HEK293 (cell line): ENCODE measurements at regions not wholly inside any gene's neighbourhood (a gene's known extent, or its start where the extent isn't known, plus 50 kb on each side); places are given as distances from the start of the nearest gene placed in this dataset.

Experiments
- CTCF ChIA-PET: fragments of 350-600 bp; formaldehyde crosslinking; extraction: SDS; loops from one replicate; lab custom pipeline; 2021; ENCODE audit warnings: antibody characterized with exemption; lab: Yijun Ruan, JAX
- POLR2A ChIA-PET: fragments of 300-600 bp; formaldehyde crosslinking; extraction: SDS; loops from one replicate; lab custom pipeline; 2020; ENCODE audit warnings: antibody characterized with exemption, inconsistent platforms; lab: Yijun Ruan, JAX
- H3K27ac ChIP-seq: fragments of 200-500 bp; sonication (Bioruptor generic); 2 replicates; pipeline ENCODE4 v1.5.1; 2014; ENCODE audit warnings: low read depth, low read length, control low read depth, inconsistent platforms; ENCODE audit errors: extremely low read depth
- H3K36me3 ChIP-seq, 2 experiments: fragments of 200-500 bp in 1 of 2; sonication (Bioruptor generic) in 1 of 2; 1 replicate in 1 of 2; 2 replicates in 1 of 2; pipeline ENCODE4 v1.5.1; 2014 to 2017; ENCODE audit warnings: inconsistent platforms in 2 of 2, low read length in 2 of 2; ENCODE audit not compliant: control insufficient read depth in 2 of 2, insufficient read depth in 1 of 2
- H3K4me1 ChIP-seq: fragments of 200-500 bp; sonication (Bioruptor generic); 2 replicates; pipeline ENCODE4 v1.5.1; 2014; ENCODE audit warnings: mild to moderate bottlenecking, low read length, inconsistent platforms; ENCODE audit not compliant: control insufficient read depth, insufficient read depth
- H3K4me3 ChIP-seq: 2 replicates; pipeline ENCODE4 v1.5.1; 2011; ENCODE audit warnings: low read depth, mild to moderate bottlenecking, control low read depth, low read length, moderate library complexity
- H3K9me3 ChIP-seq: fragments of 200-500 bp; sonication (Bioruptor generic); 2 replicates; pipeline ENCODE4 v1.5.1; 2014; ENCODE audit warnings: low read depth, low read length, inconsistent platforms; ENCODE audit not compliant: control insufficient read depth, insufficient read depth
- ATF2 ChIP-seq: fragments of 450-650 bp; formaldehyde crosslinking; IDR thresholded peaks from 2 replicates; pipeline ENCODE4 v1.5.1; 2016; ENCODE audit warnings: missing biosample characterization, missing genetic modification characterization, low read depth
- OSR2 ChIP-seq: fragments of 450-650 bp; formaldehyde crosslinking; IDR thresholded peaks from 2 replicates; pipeline ENCODE4 v1.5.1; 2016; ENCODE audit warnings: missing biosample characterization, missing genetic modification characterization
- PBX3 ChIP-seq: sonication (generic); formaldehyde crosslinking; IDR thresholded peaks from 2 replicates; pipeline ENCODE4 v1.8.1; 2022; ENCODE audit warnings: mild to moderate bottlenecking, moderate library complexity, missing genetic modification reagents
- SCRT1 ChIP-seq: fragments of 450-650 bp; formaldehyde crosslinking; IDR thresholded peaks from 2 replicates; pipeline ENCODE4 v1.5.1; 2016; ENCODE audit warnings: missing biosample characterization, missing genetic modification characterization, borderline replicate concordance
- TCF7L2 ChIP-seq: IDR thresholded peaks from 2 replicates; pipeline ENCODE4 v1.6.1; 2011; ENCODE audit warnings: low read depth, mild to moderate bottlenecking, inconsistent platforms, low read length, moderate library complexity, borderline replicate concordance
- ZNF248 ChIP-seq: fragments of 450-650 bp; formaldehyde crosslinking; IDR thresholded peaks from 2 replicates; pipeline ENCODE4 v1.5.1; 2017; ENCODE audit warnings: missing biosample characterization, missing genetic modification characterization
- ZNF324 ChIP-seq: fragments of 450-650 bp; formaldehyde crosslinking; IDR thresholded peaks from 2 replicates; pipeline ENCODE4 v1.5.1; 2016; ENCODE audit warnings: missing biosample characterization, missing genetic modification characterization
- ZNF391 ChIP-seq: fragments of 450-650 bp; formaldehyde crosslinking; IDR thresholded peaks from 2 replicates; pipeline ENCODE4 v1.5.1; 2016; ENCODE audit warnings: low read depth, missing biosample characterization, missing genetic modification characterization, borderline replicate concordance
- ZNF426 ChIP-seq: fragments of 450-650 bp; formaldehyde crosslinking; IDR thresholded peaks from 2 replicates; pipeline ENCODE4 v1.5.1; 2017; ENCODE audit warnings: missing biosample characterization, missing genetic modification characterization, mild to moderate bottlenecking, inconsistent platforms, moderate library complexity
- ZNF473 ChIP-seq: fragments of 450-650 bp; formaldehyde crosslinking; IDR thresholded peaks from 2 replicates; pipeline ENCODE4 v1.5.1; 2017; ENCODE audit warnings: missing biosample characterization, missing genetic modification characterization
- ZNF610 ChIP-seq: fragments of 450-650 bp; formaldehyde crosslinking; IDR thresholded peaks from 2 replicates; pipeline ENCODE4 v1.5.1; 2016; ENCODE audit warnings: missing biosample characterization, missing genetic modification characterization, borderline replicate concordance
- ZNF677 ChIP-seq: fragments of 450-650 bp; IDR thresholded peaks from 2 replicates; pipeline ENCODE4 v1.5.0; 2018; ENCODE audit warnings: missing biosample characterization, mild to moderate bottlenecking, missing genetic modification characterization, moderate library complexity
- ZNF791 ChIP-seq: fragments of 450-650 bp; formaldehyde crosslinking; IDR thresholded peaks from 2 replicates; pipeline ENCODE4 v1.5.1; 2016; ENCODE audit warnings: missing biosample characterization, missing genetic modification characterization
- ZNF792 ChIP-seq: fragments of 450-650 bp; formaldehyde crosslinking; IDR thresholded peaks from 2 replicates; pipeline ENCODE4 v1.5.1; 2016; ENCODE audit warnings: missing biosample characterization, missing genetic modification characterization
- ZNF830 ChIP-seq: fragments of 450-650 bp; IDR thresholded peaks from 2 replicates; pipeline ENCODE4 v1.5.0; 2018; ENCODE audit warnings: missing biosample characterization, missing genetic modification characterization, low read depth, mild to moderate bottlenecking, moderate library complexity
- ZSCAN18 ChIP-seq: fragments of 450-650 bp; formaldehyde crosslinking; IDR thresholded peaks from 2 replicates; pipeline ENCODE4 v1.5.1; 2016; ENCODE audit warnings: missing biosample characterization, missing genetic modification characterization
- TF ChIP-seq, protein P1 (sequence below): fragments of 450-650 bp; formaldehyde crosslinking; IDR thresholded peaks from 2 replicates; pipeline ENCODE4 v1.5.1; 2017; ENCODE audit warnings: missing biosample characterization, mild to moderate bottlenecking, missing genetic modification characterization, moderate library complexity
- TF ChIP-seq, protein P2 (sequence below): fragments of 450-650 bp; formaldehyde crosslinking; IDR thresholded peaks from 2 replicates; pipeline ENCODE4 v1.5.1; 2017; ENCODE audit warnings: missing biosample characterization, missing genetic modification characterization
- TF ChIP-seq, protein P3 (sequence below): fragments of 450-650 bp; formaldehyde crosslinking; IDR thresholded peaks from 2 replicates; pipeline ENCODE4 v1.5.1; 2016; ENCODE audit warnings: missing biosample characterization, missing genetic modification characterization

DNA sequence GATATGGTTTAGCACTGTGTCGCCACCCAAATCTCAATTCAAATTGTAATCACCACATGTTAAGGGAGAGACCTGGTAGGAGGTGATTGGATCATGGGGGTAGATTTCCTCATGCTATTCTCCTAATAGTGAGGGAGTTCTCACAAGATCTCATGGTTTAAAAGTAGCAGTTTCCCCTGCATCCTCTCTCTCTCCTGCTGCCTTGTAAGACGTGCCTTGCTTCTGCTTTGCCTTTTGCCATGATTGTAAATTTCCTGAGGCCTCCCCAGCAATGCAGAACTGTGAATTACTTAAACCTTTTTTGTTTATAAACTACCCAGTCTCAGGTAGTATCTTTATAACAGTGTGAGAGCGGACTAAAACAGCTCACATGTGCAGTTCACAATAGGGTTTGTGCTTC is 1668.7 kb upstream of the RAG2 start (continued):
- TF ChIP-seq ZNF324 (tag by site-specific recombination) (no peak), ZNF391 (tag by site-specific recombination) (no peak)
- TF ChIP-seq, protein P1, sequence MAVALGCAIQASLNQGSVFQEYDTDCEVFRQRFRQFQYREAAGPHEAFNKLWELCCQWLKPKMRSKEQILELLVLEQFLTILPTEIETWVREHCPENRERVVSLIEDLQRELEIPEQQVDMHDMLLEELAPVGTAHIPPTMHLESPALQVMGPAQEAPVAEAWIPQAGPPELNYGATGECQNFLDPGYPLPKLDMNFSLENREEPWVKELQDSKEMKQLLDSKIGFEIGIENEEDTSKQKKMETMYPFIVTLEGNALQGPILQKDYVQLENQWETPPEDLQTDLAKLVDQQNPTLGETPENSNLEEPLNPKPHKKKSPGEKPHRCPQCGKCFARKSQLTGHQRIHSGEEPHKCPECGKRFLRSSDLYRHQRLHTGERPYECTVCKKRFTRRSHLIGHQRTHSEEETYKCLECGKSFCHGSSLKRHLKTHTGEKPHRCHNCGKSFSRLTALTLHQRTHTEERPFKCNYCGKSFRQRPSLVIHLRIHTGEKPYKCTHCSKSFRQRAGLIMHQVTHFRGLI = no peak
- TF ChIP-seq, all 188 proteins: peak for 0

- H3K4me1 ChIP-seq = no peaks in the 10 kb centered on the region
- H3K27ac ChIP-seq = no peak overlapping the region
- no peak for TF ChIP-seq ATF2
- TF ChIP-seq ZNF473 (tag by site-specific recombination) = no peak
- TF ChIP-seq PBX3 (CRISPR knock-in tag) = no peak
- no peak for TF ChIP-seq ZNF677 (tag by site-specific recombination)
- no peak for TF ChIP-seq ZNF792
- TF ChIP-seq ZNF248 (tag by site-specific recombination) = no peak
- no peak for TF ChIP-seq OSR2 (tag by site-specific recombination)
- TF ChIP-seq, protein P2, sequence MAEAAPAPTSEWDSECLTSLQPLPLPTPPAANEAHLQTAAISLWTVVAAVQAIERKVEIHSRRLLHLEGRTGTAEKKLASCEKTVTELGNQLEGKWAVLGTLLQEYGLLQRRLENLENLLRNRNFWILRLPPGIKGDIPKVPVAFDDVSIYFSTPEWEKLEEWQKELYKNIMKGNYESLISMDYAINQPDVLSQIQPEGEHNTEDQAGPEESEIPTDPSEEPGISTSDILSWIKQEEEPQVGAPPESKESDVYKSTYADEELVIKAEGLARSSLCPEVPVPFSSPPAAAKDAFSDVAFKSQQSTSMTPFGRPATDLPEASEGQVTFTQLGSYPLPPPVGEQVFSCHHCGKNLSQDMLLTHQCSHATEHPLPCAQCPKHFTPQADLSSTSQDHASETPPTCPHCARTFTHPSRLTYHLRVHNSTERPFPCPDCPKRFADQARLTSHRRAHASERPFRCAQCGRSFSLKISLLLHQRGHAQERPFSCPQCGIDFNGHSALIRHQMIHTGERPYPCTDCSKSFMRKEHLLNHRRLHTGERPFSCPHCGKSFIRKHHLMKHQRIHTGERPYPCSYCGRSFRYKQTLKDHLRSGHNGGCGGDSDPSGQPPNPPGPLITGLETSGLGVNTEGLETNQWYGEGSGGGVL (tag by site-specific recombination) = no peak
- TF ChIP-seq SCRT1 (tag by site-specific recombination) = no peak
- no peak for TF ChIP-seq TCF7L2
- TF ChIP-seq ZNF610 (tag by site-specific recombination) = no peak
- TF ChIP-seq ZNF426 = no peak
- no peak for TF ChIP-seq ZNF391 (tag by site-specific recombination)
- TF ChIP-seq ZNF791 (tag by site-specific recombination) = no peak
- no peak for TF ChIP-seq ZNF830 (tag by site-specific recombination)
- TF ChIP-seq, protein P3, sequence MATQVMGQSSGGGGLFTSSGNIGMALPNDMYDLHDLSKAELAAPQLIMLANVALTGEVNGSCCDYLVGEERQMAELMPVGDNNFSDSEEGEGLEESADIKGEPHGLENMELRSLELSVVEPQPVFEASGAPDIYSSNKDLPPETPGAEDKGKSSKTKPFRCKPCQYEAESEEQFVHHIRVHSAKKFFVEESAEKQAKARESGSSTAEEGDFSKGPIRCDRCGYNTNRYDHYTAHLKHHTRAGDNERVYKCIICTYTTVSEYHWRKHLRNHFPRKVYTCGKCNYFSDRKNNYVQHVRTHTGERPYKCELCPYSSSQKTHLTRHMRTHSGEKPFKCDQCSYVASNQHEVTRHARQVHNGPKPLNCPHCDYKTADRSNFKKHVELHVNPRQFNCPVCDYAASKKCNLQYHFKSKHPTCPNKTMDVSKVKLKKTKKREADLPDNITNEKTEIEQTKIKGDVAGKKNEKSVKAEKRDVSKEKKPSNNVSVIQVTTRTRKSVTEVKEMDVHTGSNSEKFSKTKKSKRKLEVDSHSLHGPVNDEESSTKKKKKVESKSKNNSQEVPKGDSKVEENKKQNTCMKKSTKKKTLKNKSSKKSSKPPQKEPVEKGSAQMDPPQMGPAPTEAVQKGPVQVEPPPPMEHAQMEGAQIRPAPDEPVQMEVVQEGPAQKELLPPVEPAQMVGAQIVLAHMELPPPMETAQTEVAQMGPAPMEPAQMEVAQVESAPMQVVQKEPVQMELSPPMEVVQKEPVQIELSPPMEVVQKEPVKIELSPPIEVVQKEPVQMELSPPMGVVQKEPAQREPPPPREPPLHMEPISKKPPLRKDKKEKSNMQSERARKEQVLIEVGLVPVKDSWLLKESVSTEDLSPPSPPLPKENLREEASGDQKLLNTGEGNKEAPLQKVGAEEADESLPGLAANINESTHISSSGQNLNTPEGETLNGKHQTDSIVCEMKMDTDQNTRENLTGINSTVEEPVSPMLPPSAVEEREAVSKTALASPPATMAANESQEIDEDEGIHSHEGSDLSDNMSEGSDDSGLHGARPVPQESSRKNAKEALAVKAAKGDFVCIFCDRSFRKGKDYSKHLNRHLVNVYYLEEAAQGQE (tag by site-specific recombination) = no peak
- no peak for TF ChIP-seq ZSCAN18 (tag by site-specific recombination)
- H3K9me3 ChIP-seq = no peaks in the 10 kb centered on the region
- H3K4me3 ChIP-seq = no peak overlapping the region
- H3K36me3 ChIP-seq = no peaks in the 10 kb centered on the region
- POLR2A ChIA-PET = no interaction called here
- CTCF ChIA-PET = interaction anchor here (0.6 kb wide), 1 partner anchor 26 kb away, joined by 3 read pairs; no protein-coding TSS in a partner anchor
Observed at GRCh38 chr11:38256436-38256835, 1658.4 kb upstream of the RAG2 start.
